Adrenal gland (tissue), 9 donors: ENCODE measurements at regions not wholly inside any gene's neighbourhood (a gene's known extent, or its start where the extent isn't known, plus 50 kb on each side); places are given as distances from the start of the nearest gene placed in this dataset.

Source experiments
- DNase-seq, 7 donors: peaks; one replicate each; pipeline ENCODE4 v3.0.0-alpha.2; 2019 to 2020
- H3K27ac ChIP-seq, 5 donors: fragments of 200-600 bp; sonication (generic) in 4 of 5; 1 replicate in 3 of 5; 2 replicates in 2 of 5; pipeline versions ENCODE4 v1.5.1 to v1.8.0; 2016 to 2020; ENCODE audit warnings: mild to moderate bottlenecking in 1 of 5
- H3K27me3 ChIP-seq: fragments of 200-600 bp; 2 replicates; pipeline ENCODE4 v1.8.0; 2021
- H3K36me3 ChIP-seq, 2 donors: fragments of 200-600 bp; replicated peaks in 1 of 2; 1 replicate in 1 of 2; 2 replicates in 1 of 2; pipeline versions ENCODE4 v1.5.1 to v1.8.0; 2018 to 2022
- H3K4me1 ChIP-seq, 2 donors: fragments of 200-600 bp; replicated peaks in 1 of 2; 1 replicate in 1 of 2; 2 replicates in 1 of 2; pipeline versions ENCODE4 v1.5.1 to v1.8.0; 2018 to 2021
- H3K4me3 ChIP-seq, 4 donors: fragments of 200-600 bp; sonication (generic) in 3 of 4; one replicate each; pipeline ENCODE4 v1.5.1; 2016 to 2018
- H3K9me3 ChIP-seq, 3 donors: fragments of 200-600 bp; sonication (generic) in 1 of 3; replicated peaks in 1 of 3; 1 replicate in 2 of 3; 2 replicates in 1 of 3; pipeline versions ENCODE4 v1.5.1 to v1.8.0; 2016 to 2021
- POLR2A ChIP-seq, 2 donors: fragments of 450-650 bp; IDR thresholded peaks; one replicate each; pipeline ENCODE4 v1.6.1; 2017; ENCODE audit warnings: antibody characterized with exemption in 2 of 2, mild to moderate bottlenecking in 2 of 2, moderate library complexity in 1 of 2
- WGBS, 4 donors: extraction: QIAGEN DNeasy Blood & Tissue Kit in 2 of 4; methylation state at CpG; one replicate each; pipeline versions ENCODE4 v1.1.5 to v1.1.7; 2013 to 2017; 5-methylcytosine and 5-hydroxymethylcytosine counted together
- intact Hi-C, 2 donors: fragments of 100-400 bp; cut with DNase I; formaldehyde crosslinking; loops; one replicate each; pipeline versions ENCODE4 v1.14.1 to v1.15.0; 2022 to 2023
- TF ChIP-seq, protein P1 (sequence below), 6 experiments: fragments of 450-650 bp in 4 of 6; fragments of 200-600 bp in 2 of 6; sonication (generic) in 1 of 6; IDR thresholded peaks; 1 replicate in 5 of 6; 2 replicates in 1 of 6; pipeline versions ENCODE4 v1.5.1 to v1.8.0; 2016 to 2021; ENCODE audit warnings: antibody characterized with exemption in 6 of 6, mild to moderate bottlenecking in 2 of 6, moderate library complexity in 1 of 6
- donor health status: healthy with polysubstance abuse.
- donor health status: Bipolar disorder and iron deficiency.
- donor health status: DM: yes; HTN: yes; CAD: no.
- donor health status: DM: no; HTN: no; CAD: no.
- donor health status: DM: no; HTN: no; CAD: no.

DNA sequence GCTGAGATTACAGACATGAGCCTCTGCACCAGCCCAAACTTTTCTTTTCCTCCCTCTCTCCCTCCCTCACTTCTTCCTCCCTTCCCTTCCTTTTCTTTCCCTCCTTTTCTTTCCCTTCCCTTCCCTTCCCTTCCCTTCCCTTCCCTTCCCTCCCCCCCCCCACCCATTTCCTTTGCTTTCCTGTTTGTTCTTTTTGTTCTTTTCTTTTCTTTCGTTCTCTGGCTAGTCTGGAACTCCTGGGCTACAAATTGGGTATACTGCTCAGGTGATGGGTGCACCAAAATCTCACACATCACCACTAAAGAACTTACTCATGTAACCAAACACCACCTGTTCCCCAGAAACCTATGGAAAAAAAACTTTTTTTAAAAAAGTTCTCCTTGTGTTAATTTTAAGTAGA is 174.8 kb upstream of the CHODL start:
- intact Hi-C loops: no loop called here
- Histone ChIP-seq H3K9me3 (no peaks in the 10 kb centered on the region), H3K36me3 (no peaks in the 10 kb centered on the region), H3K27ac (no peak overlapping the region), H3K27me3 (no peaks in the 10 kb centered on the region), H3K4me1 (no peaks in the 10 kb centered on the region), H3K4me3 (no peak overlapping the region)
- no peak for DNase-seq
- 50 to 82% (median 62%) methylated on average over 1 of the region's 1 CpG for WGBS, 4 donors
- TF ChIP-seq POLR2A (IDR thresholded peaks at IDR 0.05): no peak
- TF ChIP-seq, protein P1, sequence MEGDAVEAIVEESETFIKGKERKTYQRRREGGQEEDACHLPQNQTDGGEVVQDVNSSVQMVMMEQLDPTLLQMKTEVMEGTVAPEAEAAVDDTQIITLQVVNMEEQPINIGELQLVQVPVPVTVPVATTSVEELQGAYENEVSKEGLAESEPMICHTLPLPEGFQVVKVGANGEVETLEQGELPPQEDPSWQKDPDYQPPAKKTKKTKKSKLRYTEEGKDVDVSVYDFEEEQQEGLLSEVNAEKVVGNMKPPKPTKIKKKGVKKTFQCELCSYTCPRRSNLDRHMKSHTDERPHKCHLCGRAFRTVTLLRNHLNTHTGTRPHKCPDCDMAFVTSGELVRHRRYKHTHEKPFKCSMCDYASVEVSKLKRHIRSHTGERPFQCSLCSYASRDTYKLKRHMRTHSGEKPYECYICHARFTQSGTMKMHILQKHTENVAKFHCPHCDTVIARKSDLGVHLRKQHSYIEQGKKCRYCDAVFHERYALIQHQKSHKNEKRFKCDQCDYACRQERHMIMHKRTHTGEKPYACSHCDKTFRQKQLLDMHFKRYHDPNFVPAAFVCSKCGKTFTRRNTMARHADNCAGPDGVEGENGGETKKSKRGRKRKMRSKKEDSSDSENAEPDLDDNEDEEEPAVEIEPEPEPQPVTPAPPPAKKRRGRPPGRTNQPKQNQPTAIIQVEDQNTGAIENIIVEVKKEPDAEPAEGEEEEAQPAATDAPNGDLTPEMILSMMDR (IDR thresholded peaks at IDR 0.05): no peak

DNA sequence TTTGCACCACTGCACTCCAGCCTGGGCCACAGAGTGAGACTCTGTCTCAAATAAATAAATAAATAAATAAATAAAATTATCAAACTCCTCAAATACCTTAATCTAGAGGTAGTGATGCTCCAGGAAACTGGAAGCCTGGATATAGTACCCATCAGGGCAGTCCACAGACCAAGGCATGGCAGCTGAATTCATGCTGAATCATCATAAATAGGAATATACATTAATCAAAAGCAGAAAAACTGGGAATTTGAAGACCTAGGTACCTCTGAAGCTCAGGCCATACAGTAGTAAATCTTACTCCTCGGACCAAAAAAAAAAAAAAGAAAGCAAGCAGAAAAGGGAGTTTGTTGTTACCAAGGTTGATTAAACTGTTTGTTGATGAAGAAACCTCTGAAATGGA is 184.2 kb upstream of the CHODL start:
- intact Hi-C loops: no loop called here
- H3K36me3 ChIP-seq: no peaks in the 10 kb centered on the region
- no peaks in the 10 kb centered on the region for H3K27me3 ChIP-seq
- TF ChIP-seq POLR2A (IDR thresholded peaks at IDR 0.05): no peak
- TF ChIP-seq, protein P1 (IDR thresholded peaks at IDR 0.05): no peak
- no peak overlapping the region for H3K4me3 ChIP-seq
- DNase-seq: no peak
- H3K4me1 ChIP-seq: no peaks in the 10 kb centered on the region
- no peak overlapping the region for H3K27ac ChIP-seq
- H3K9me3 ChIP-seq: no peaks in the 10 kb centered on the region
- 50 to 79% (median 63%) methylated on average over 1 of the region's 1 CpG for WGBS, 4 donors

DNA sequence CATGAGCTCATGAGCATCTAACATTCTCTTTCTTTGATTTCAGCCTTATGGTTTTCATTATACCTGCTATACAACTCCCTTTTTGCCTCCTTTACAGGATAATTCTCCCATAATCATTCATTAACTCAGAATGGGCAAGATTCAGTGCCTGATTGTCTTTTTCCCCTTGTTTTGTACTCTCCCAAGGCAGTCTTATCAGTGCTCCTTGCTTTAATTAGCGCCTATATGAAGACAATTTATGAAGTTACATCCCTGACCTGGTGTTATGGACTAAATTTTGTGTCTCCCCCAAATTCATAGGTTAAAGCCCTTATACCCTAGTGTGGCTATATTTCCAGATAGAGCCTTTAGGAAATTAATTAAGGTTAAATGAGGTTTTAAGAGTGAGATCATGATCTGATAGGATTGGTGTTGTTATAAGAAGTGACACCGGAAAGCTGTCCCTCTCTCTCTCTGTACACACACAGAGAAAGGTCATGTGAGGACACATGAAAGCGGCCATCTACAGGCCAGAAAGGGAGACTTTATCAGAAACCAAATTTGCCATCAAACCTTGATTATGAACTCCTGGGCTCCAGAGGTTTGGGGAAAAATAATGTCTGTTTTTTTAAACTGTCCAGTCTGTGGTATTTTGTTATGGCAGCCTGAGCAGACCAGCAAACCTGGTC is 185.8 kb upstream of the CHODL start:
- intact Hi-C loops: no loop called here
- DNase-seq: no peak
- H3K36me3 ChIP-seq: no peaks in the 10 kb centered on the region
- H3K9me3 ChIP-seq: no peaks in the 10 kb centered on the region
- no peaks in the 10 kb centered on the region for H3K27me3 ChIP-seq
- H3K4me1 ChIP-seq: no peaks in the 10 kb centered on the region
- WGBS, 4 donors: 69 to 87% (median 80%) methylated on average over 3 of the region's 3 CpGs
- TF ChIP-seq, protein P1 (IDR thresholded peaks at IDR 0.05): no peak
- no peak for TF ChIP-seq POLR2A (IDR thresholded peaks at IDR 0.05)
- H3K4me3 ChIP-seq: no peak overlapping the region
- no peak overlapping the region for H3K27ac ChIP-seq

DNA sequence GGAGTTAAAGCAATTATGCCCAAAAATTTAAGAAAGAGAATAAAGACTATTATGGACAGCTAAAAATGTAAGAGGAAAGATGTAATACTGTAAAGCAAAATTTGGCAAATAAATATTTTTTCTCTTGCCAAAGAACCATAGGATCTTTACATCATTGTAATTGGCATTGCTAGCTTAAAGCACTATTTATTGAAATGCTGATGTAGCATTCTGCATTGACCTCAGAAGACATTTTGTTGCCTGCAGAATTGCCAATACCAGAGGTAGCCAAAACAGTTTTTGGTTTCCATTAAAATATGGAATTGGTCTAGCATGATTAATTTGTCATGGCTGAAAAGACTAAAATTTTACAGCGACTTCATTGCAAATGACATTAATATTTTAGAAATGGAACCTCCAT is 191.5 kb upstream of the CHODL start:
- intact Hi-C loops: no loop called here
- Histone ChIP-seq H3K27me3 (no peaks in the 10 kb centered on the region), H3K36me3 (no peaks in the 10 kb centered on the region), H3K27ac (no peak overlapping the region), H3K9me3 (no peaks in the 10 kb centered on the region), H3K4me1 (no peaks in the 10 kb centered on the region), H3K4me3 (no peak overlapping the region)
- WGBS, 4 donors: 69 to 97% (median 82%) methylated on average over 1 of the region's 1 CpG
- no peak for DNase-seq
- no peak for TF ChIP-seq POLR2A (IDR thresholded peaks at IDR 0.05)
- TF ChIP-seq, protein P1 (IDR thresholded peaks at IDR 0.05): no peak
